ENCODE measurements at regions not wholly inside any gene's neighbourhood (a gene's known extent, or its start where the extent isn't known, plus 50 kb on each side); places are given as distances from the start of the nearest gene placed in this dataset.

GRCh38 chr13:79018166-79018565 lies 359.2 kb upstream of the OBI1 start:
- Histone ChIP-seq H3K4me1 (no peaks in the 10 kb centered on the region), H3K4me3 (no peak overlapping the region), H3K36me3 (no peaks in the 10 kb centered on the region), H3K27ac (no peak overlapping the region), H3K9me3 (peaks cover 9 to 17% of the 10 kb centered on the region in 2 donors), H3K27me3 (no peaks in the 10 kb centered on the region)
- TF ChIP-seq, protein P1, sequence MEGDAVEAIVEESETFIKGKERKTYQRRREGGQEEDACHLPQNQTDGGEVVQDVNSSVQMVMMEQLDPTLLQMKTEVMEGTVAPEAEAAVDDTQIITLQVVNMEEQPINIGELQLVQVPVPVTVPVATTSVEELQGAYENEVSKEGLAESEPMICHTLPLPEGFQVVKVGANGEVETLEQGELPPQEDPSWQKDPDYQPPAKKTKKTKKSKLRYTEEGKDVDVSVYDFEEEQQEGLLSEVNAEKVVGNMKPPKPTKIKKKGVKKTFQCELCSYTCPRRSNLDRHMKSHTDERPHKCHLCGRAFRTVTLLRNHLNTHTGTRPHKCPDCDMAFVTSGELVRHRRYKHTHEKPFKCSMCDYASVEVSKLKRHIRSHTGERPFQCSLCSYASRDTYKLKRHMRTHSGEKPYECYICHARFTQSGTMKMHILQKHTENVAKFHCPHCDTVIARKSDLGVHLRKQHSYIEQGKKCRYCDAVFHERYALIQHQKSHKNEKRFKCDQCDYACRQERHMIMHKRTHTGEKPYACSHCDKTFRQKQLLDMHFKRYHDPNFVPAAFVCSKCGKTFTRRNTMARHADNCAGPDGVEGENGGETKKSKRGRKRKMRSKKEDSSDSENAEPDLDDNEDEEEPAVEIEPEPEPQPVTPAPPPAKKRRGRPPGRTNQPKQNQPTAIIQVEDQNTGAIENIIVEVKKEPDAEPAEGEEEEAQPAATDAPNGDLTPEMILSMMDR (IDR thresholded peaks at IDR 0.05), result no peak
- TF ChIP-seq POLR2A (IDR thresholded peaks at IDR 0.05), result no peak
- TF ChIP-seq POLR2AphosphoS5 (IDR thresholded peaks at IDR 0.05), result no peak
- no peak for TF ChIP-seq EP300 (IDR thresholded peaks at IDR 0.05; ENCODE audit: low read depth)
- 0 to 39% methylated on average over 1 to 2 of the region's 2 CpGs for WGBS, 2 donors (ENCODE audit: low coverage in 1 of 2)
- intact Hi-C loops (cut with DNase I; ENCODE audit: low total_unique reads), result no loop called here
- in situ Hi-C loops (cut with MboI; ENCODE audit: low pct_ligation_motif_present in 1 of 4, low pct_unique_long_range_greater_than_20kb in 1 of 4, low sequenced_read_pairs in 3 of 4), result no loop called here
- no peak for DNase-seq

GRCh38 chr13:79011179-79011578 lies 352.2 kb upstream of the OBI1 start:
- in situ Hi-C loops (cut with MboI; ENCODE audit: low pct_ligation_motif_present in 1 of 4, low pct_unique_long_range_greater_than_20kb in 1 of 4, low sequenced_read_pairs in 3 of 4) (no loop called here), intact Hi-C loops (cut with DNase I; ENCODE audit: low total_unique reads) (no loop called here)
- H3K4me1 ChIP-seq, result no peaks in the 10 kb centered on the region
- peaks cover 3 to 5% of the 10 kb centered on the region in 2 donors for H3K9me3 ChIP-seq
- H3K4me3 ChIP-seq, result no peak overlapping the region
- H3K27me3 ChIP-seq, result no peaks in the 10 kb centered on the region
- no peak overlapping the region for H3K27ac ChIP-seq
- no peaks in the 10 kb centered on the region for H3K36me3 ChIP-seq
- WGBS, 2 donors (ENCODE audit: low coverage in 1 of 2), result 55 to 60% methylated on average over 2 of the region's 2 CpGs
- DNase-seq, result no peak
- TF ChIP-seq, protein P1 (IDR thresholded peaks at IDR 0.05), result no peak
- TF ChIP-seq POLR2A (IDR thresholded peaks at IDR 0.05) (no peak), EP300 (IDR thresholded peaks at IDR 0.05; ENCODE audit: low read depth) (no peak), POLR2AphosphoS5 (IDR thresholded peaks at IDR 0.05) (no peak)

DNA sequence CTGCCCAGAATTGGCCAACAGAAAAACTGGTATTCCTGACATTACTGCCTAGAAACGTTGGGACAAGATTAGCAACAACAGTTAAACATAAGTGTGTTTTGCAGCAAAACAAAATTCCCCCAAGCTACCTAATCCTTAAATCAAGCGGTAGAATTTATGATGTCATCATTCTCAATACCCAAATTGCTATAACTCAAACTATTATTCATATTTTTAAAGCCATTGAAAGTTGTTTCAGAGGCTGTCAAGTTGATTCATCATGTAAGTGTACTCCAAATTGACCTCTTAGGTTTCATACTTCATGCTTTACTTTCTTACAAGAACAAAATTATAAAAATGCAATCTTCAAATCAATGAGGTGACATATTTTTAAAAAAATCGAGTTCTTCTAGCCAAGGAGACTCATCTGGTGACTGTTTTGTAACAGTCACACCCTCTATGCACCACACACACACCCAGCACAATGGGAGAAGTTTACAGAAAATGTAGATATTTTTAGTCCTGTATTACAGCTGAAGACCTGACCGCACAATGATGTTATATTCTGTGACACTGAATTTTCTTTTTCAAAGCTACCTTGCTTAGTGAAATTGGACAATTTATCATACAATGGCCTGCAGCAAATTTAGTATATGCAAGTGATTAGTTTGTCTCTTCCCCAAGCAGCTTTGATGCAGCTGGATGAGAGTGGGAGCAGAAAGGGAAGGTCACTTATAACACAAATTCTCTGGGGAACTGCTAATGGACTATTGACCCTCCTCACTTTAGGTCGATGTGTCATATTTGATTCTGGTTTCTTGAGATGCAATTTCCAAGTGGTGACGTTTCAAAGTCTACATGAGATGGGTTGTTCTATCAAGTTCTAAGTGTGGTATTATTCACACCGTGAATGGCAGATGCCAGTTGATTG lies 345.3 kb upstream of the OBI1 start:
- in situ Hi-C loops (cut with MboI; ENCODE audit: low pct_ligation_motif_present in 1 of 4, low pct_unique_long_range_greater_than_20kb in 1 of 4, low sequenced_read_pairs in 3 of 4), result no loop called here
- 66 to 81% methylated on average over 6 to 7 of the region's 7 CpGs for WGBS, 2 donors (ENCODE audit: low coverage in 1 of 2)
- no peak for DNase-seq

GRCh38 chr13:78999494-78999893 lies 340.5 kb upstream of the OBI1 start:
- in situ Hi-C loops (cut with MboI; ENCODE audit: low pct_ligation_motif_present in 1 of 4, low pct_unique_long_range_greater_than_20kb in 1 of 4, low sequenced_read_pairs in 3 of 4), result loop anchor here in 1 of 4 donors (25.0 kb wide), 1 partner anchor 862 kb away; no protein-coding TSS in a partner anchor
- intact Hi-C loops (cut with DNase I; ENCODE audit: low total_unique reads), result no loop called here
- Histone ChIP-seq H3K4me1 (no peaks in the 10 kb centered on the region), H3K36me3 (no peaks in the 10 kb centered on the region), H3K4me3 (no peak overlapping the region), H3K9me3 (no peaks in the 10 kb centered on the region), H3K27me3 (no peaks in the 10 kb centered on the region), H3K27ac (no peak overlapping the region)
- no peak for DNase-seq
- WGBS, 2 donors (ENCODE audit: low coverage in 1 of 2), result 42 to 76% methylated on average over 1 to 4 of the region's 4 CpGs
- TF ChIP-seq, protein P1 (IDR thresholded peaks at IDR 0.05), result no peak
- TF ChIP-seq EP300 (IDR thresholded peaks at IDR 0.05; ENCODE audit: low read depth) (no peak), POLR2AphosphoS5 (IDR thresholded peaks at IDR 0.05) (no peak), POLR2A (IDR thresholded peaks at IDR 0.05) (no peak)

More for the DNA sequence above, 345.3 kb upstream of the OBI1 start:
- Histone ChIP-seq H3K27me3 (no peaks in the 10 kb centered on the region), H3K36me3 (no peaks in the 10 kb centered on the region), H3K27ac (no peak overlapping the region), H3K4me3 (no peak overlapping the region), H3K4me1 (no peaks in the 10 kb centered on the region), H3K9me3 (no peaks in the 10 kb centered on the region)
- no peak for TF ChIP-seq EP300 (IDR thresholded peaks at IDR 0.05; ENCODE audit: low read depth)
- TF ChIP-seq, protein P1 (IDR thresholded peaks at IDR 0.05), result no peak
- TF ChIP-seq POLR2A (IDR thresholded peaks at IDR 0.05), result no peak
- no peak for TF ChIP-seq POLR2AphosphoS5 (IDR thresholded peaks at IDR 0.05)
- intact Hi-C loops (cut with DNase I; ENCODE audit: low total_unique reads), result no loop called here

Measured in transverse colon (tissue), 4 donors.